ENCODE measurements at regions not wholly inside any gene's neighbourhood (a gene's known extent, or its start where the extent isn't known, plus 50 kb on each side); places are given as distances from the start of the nearest gene placed in this dataset.
"Not testable (repeated sequence)": the region's sequence is repeated elsewhere in the genome, so short reads cannot be mapped to it uniquely, and the experiment has no call there.

DNA sequence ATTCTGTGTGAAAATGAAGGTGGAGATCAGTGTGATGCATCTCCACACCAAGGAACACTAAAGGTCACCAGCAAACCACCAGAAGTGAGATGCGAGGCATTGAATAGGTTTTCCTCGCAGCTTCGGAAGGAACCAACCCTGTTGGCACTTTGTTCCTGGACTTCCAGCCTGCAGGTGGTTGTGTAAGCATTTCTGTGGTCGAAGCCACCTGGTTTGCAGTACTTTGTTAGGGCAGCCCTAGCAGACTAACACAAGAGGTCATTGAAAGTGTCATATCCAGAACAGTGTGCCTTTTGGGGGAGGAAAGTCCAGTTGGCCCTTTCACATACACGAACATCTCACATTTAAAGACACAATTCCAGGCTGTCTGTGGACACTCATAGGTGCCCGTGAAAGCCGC, 237.2 kb upstream of the PLGLB1 start:
- not testable (repeated sequence) for DNase-seq (ENCODE audit: low read depth in 2 of 3, low spot score in 2 of 3)

DNA sequence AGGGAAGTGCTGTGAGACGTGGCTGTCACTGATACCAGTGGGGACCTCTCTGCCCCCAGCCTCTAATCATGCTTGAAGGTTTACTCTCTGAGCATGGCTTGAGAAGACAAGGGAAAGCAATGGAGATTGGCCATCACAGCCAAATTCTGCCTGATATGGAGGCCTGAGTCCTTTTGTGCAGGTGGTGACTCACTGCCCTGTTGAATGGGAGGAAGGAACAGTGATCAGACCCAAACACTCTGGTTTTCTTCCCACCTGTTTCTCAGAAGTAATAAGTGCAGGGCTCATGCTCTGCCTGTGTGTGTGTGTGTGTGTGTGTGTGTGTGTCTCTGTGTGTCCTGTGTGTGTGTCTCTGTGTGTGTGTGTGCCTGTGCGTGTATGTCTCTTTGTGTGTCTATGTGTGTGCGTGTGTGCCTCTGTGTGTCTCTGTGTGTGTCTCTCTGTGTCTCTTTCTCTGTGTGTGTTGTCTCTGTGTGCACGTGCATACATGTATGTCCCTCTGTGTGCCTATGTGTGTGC, 240.6 kb upstream of the PLGLB1 start:
- not testable (repeated sequence) for DNase-seq (ENCODE audit: low read depth in 2 of 3, low spot score in 2 of 3)

DNA sequence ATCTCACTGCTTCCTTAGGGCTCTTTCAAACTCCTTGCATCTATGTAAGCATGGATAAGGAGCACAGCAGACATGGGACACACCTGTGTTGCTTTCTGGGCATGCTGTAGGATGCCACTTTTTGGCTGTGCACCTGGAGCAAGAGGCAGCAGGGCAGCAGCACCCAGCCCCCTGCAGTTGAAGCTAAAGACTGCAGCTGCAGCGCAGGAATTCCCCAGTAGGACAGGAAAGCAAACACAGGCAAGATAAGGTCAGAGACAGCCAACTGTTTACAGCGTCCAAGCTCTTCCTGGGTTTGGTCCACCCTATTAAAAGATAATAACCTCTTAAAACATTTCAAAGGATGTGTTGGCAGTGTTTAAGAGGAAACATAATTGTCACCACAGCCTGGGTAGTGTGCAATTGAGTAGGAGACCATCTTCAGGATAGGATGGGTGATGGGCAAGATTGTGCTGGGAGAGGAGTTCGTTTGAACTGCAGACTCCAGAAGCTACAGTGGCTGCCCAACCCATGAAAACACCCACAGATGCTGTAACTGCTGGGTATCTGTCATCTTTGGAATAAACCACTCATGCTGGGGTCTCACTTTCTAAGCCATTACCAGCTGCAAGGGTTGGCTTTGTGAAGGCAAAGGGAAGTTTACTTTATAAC, 242.3 kb upstream of the PLGLB1 start:
- not testable (repeated sequence) for DNase-seq (ENCODE audit: low read depth in 2 of 3, low spot score in 2 of 3)

DNA sequence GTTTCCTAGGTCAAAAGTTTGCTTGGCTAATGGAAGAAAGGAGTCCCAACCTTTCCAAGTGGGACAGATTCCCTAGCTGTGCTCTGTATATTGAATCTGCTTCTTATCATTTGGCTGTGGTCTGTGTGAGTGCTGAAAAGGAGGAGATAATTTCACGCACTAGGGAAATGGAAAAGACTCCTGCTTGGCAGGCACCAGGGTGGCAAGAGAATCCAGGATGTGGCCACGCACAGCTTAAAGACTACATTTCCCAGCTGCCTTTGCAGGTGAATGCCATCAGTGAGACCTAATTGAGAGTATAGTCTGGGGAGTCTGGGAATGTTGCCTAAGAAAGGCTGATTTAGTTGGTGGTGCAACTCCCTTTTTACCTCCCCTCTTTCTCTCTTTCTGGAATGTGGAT, 253.5 kb upstream of the PLGLB1 start:
- DNase-seq (ENCODE audit: low read depth in 2 of 3, low spot score in 2 of 3): not testable (repeated sequence)

DNA sequence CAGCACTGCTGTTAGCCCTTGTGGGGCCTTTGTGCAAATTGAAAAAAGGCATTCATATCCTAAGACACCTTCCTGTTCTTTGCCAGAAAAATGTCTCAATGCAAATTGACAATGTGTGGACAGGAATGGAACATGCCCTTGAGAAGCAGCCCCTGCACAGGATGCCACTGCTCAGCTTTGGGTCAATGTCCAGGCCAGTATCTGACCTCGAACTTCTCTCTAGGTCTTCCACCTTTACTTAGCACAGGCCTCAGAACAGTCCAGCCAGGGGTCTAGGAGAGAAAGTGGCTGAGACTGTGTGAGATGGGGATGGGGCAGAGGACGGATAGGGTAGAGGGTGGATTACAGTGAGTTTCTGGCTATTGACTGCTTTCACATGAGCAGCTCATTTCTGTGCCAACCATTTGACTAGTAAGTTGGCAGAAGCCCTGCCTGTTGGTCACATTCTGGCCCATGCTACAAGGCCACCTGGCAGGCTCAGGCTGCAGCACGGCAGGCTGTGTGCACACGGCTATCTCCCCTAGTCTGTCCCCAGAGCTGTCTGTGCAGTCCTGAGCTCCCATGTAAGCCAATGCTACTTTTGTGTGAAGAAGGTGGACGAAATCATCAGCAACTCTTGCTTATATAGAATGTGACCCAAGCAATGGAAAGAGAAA, 254.5 kb upstream of the PLGLB1 start:
- DNase-seq (ENCODE audit: low read depth in 2 of 3, low spot score in 2 of 3): not testable (repeated sequence)

GRCh38 chr2:87276673-87277072, 255.0 kb upstream of the PLGLB1 start:
- DNase-seq (ENCODE audit: low read depth in 2 of 3, low spot score in 2 of 3): not testable (repeated sequence)

- not testable (repeated sequence) for DNase-seq (ENCODE audit: low read depth in 2 of 3, low spot score in 2 of 3)
These were observed 256.1 kb upstream of the PLGLB1 start for GRCh38 chr2:87277734-87278133.

DNA sequence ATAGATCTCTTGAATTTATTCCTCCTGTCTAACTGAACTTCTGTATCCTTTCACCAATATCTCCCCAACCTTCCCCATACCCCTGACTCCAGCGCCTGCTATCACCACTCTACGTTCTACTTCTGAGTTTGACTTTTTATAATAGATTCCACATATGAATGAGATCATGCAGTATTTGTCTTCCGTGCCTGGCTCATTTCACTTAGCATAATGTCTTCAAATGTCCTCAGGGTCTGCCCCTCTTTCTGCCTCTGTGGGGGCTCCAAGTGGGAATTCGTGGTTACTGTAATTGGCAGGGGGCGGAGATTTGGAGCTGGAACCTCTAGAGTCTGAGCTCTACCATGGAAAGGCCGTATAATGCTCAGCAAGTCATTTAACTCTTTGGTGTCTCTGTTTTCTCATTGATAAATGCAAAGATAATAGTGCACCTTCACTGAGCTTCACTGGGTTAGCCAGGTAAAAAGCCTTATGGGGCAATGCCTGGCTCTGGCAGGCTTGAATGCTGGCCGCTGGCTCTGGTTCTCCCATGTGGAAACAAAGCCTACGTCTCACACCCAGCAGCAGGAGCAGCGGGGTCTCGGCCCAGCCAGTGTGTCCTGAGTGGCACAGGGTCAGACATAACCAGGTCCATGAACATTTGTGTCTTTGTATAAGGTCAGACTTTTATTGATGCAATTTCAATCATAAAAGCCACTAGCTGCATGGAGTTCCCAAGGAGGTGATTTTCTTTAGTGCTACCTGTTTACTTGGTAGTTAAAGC, 259.1 kb upstream of the PLGLB1 start:
- not testable (repeated sequence) for DNase-seq (ENCODE audit: low read depth in 2 of 3, low spot score in 2 of 3)

GRCh38 chr2:87283735-87284470, 262.3 kb upstream of the PLGLB1 start:
- not testable (repeated sequence) for DNase-seq (ENCODE audit: low read depth in 2 of 3, low spot score in 2 of 3)

- DNase-seq (ENCODE audit: low read depth in 2 of 3, low spot score in 2 of 3): not testable (repeated sequence)
These were observed 262.8 kb upstream of the PLGLB1 start for GRCh38 chr2:87284471-87284772.

- DNase-seq (ENCODE audit: low read depth in 2 of 3, low spot score in 2 of 3): not testable (repeated sequence)
These were observed 263.5 kb upstream of the PLGLB1 start for GRCh38 chr2:87285139-87285538.

- DNase-seq (ENCODE audit: low read depth in 2 of 3, low spot score in 2 of 3): peak in 1 of 3 donors; percentile 2
These were observed 269.1 kb upstream of the PLGLB1 start for GRCh38 chr2:87290566-87291307.

- DNase-seq (ENCODE audit: low read depth in 2 of 3, low spot score in 2 of 3): not testable (repeated sequence)
These were observed 270.0 kb upstream of the PLGLB1 start for GRCh38 chr2:87291400-87292200.

DNA sequence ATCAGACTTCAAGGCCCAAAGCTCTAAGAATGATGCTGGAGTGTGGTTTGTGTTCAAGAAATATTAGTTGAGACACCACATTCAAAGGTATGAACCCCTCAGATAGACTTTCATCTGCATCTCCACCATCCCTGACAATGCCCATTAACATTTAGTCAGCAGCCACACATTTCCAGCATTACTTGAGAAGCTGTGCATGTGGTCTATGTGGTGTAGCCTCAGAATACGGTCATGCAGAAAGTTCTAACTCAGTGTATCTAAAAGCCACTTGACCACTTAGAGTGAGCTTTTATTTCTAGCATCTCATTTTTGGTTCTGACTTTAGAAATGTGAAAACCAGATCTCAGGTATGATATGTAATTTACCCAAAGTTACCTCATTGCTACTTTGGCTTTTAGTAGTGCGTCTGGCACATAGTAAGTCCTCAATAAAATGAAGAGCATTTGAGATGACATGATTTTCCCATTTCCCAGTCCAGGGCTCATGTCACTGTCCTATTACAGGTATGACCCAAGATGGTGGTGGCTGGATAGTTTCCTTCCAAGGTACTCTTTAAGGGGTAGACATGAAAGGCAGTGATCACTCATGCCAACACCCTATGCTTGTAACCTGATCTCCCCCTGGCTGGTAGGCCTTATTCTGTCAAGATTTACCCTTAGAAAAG, 272.4 kb upstream of the PLGLB1 start:
- DNase-seq (ENCODE audit: low read depth in 2 of 3, low spot score in 2 of 3): not testable (repeated sequence)

DNA sequence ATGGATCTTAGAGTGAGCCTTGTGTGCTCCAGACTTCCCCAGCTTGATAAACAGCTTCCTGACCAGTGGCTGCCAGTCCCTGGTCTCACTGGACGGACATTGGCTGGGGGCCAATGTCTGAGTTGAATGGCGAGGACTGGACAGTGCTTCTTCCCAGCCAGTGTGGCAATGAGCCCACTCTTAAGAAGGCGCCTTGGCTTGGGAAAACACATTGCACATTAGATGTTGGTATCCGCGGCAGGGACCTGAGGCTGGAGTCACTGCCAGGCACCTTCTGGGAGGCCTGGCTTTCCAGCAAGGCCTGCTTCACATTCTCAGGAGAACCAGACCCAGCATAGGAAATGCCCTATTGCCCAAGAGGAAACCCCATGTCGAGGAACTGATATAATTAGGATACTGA, 273.5 kb upstream of the PLGLB1 start:
- not testable (repeated sequence) for DNase-seq (ENCODE audit: low read depth in 2 of 3, low spot score in 2 of 3)

GRCh38 chr2:87301349-87301748, 279.7 kb upstream of the PLGLB1 start:
- DNase-seq (ENCODE audit: low read depth in 2 of 3, low spot score in 2 of 3): not testable (repeated sequence)

- DNase-seq (ENCODE audit: low read depth in 2 of 3, low spot score in 2 of 3): not testable (repeated sequence)
These were observed 280.2 kb upstream of the PLGLB1 start for GRCh38 chr2:87301871-87302270.

DNA sequence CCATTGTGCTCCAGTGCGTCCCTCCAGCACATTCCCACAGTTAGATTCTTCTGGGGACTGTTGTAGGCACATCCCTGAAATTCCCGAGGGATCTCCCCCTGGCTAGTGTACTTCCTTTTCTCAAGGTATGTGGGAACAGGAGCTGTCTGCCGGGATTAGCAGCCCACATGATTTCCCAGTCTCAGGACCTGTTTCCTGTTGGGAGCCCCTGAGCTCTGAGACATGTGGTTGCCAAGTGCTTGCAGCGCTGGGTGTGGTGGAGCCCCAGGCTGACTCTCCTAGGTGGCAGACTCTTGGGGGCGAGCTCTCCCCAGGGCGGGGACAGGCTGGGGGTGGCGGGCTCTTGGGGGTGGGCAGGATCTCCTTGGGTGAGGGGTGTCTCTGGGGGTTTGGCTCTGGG, 287.0 kb upstream of the PLGLB1 start:
- not testable (repeated sequence) for DNase-seq (ENCODE audit: low read depth in 2 of 3, low spot score in 2 of 3)

DNA sequence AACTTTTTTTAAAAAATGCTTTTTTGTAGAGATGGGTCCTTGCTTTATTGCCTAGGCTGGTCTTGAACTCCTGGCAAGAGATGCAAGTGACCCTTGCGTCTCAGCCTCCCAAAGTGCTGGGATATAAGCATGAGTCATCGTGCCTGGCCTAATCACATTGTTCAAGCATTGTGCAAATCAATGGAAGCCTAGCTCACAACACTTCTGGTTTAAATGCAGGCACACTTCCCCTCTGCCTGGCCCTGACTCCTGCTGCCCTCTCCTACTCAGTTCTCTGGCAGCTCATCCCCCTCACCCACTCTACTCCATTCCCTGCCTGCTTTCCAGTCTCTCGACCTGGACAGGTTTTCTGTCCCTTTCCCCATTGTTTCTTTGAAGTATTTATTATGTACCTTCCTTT, 288.1 kb upstream of the PLGLB1 start:
- not testable (repeated sequence) for DNase-seq (ENCODE audit: low read depth in 2 of 3, low spot score in 2 of 3)

All from hematopoietic multipotent progenitor cell (in vitro differentiated cells).